A549 (cell line): ENCODE measurements at regions not wholly inside any gene's neighbourhood (a gene's known extent, or its start where the extent isn't known, plus 50 kb on each side); places are given as distances from the start of the nearest gene placed in this dataset.

Experiments used
- ATAC-seq, 2 experiments: fragments of 200-7000 bp in 1 of 2; fragments of >200 bp in 1 of 2; cut with Nextera tagmentation in 1 of 2; cut with Tn5 transposase in 1 of 2; 3 replicates each; pipeline versions ENCODE4 v1.8.0 to v1.9.1; 2018 to 2020; ENCODE audit warnings: mild to moderate bottlenecking in 1 of 2, moderate library complexity in 1 of 2
- CTCF ChIA-PET: fragments of 300-600 bp; sonication (Branson Sonifier 250); formaldehyde crosslinking; extraction: SDS; loops from one replicate; lab custom pipeline; 2021; ENCODE audit warnings: antibody characterized with exemption, inconsistent platforms; lab: Yijun Ruan, JAX
- POLR2A ChIA-PET: fragments of 350-600 bp; formaldehyde crosslinking; extraction: SDS; loops from one replicate; lab custom pipeline; 2021; ENCODE audit warnings: antibody characterized with exemption, inconsistent platforms; lab: Yijun Ruan, JAX
- DNase-seq, 2 experiments: peaks; one replicate each; pipeline versions ENCODE4 v3.0.0 to v3.0.0-alpha.2; 2011 to 2016; ENCODE audit warnings: low read depth in 1 of 2, low spot score in 1 of 2
- FAIRE-seq: peaks from 2 replicates; lab custom pipeline; 2011; peaks lifted over from hg19 to GRCh38; lab: Jason Lieb, UNC
- H3K27ac ChIP-seq, 2 experiments: fragments of >200 bp; sonication (Bioruptor Twin); formaldehyde crosslinking; 3 replicates each; pipeline ENCODE4 v1.5.1; 2016 to 2017
- H3K4me1 ChIP-seq: fragments of >200 bp; sonication (Bioruptor Twin); formaldehyde crosslinking; 3 replicates; pipeline ENCODE4 v1.6.1; 2016
- H3K4me2 ChIP-seq: fragments of >200 bp; sonication (Bioruptor Twin); formaldehyde crosslinking; 3 replicates; pipeline ENCODE4 v1.6.1; 2016
- H3K4me3 ChIP-seq: fragments of >200 bp; sonication (Bioruptor Twin); formaldehyde crosslinking; 3 replicates; pipeline ENCODE4 v1.5.1; 2016
- H3K9me3 ChIP-seq: fragments of >200 bp; sonication (Bioruptor Twin); formaldehyde crosslinking; 3 replicates; pipeline ENCODE4 v1.6.1; 2016
- CBX2 ChIP-seq: fragments of 200-600 bp; sonication (generic); IDR thresholded peaks from 2 replicates; pipeline ENCODE4 v1.6.1; 2016; ENCODE audit warnings: low read depth, mild to moderate bottlenecking, borderline replicate concordance
- CBX8 ChIP-seq: fragments of 200-600 bp; sonication (generic); IDR thresholded peaks from 2 replicates; pipeline ENCODE4 v1.6.1; 2016
- CEBPB ChIP-seq, 2 experiments: fragments of >200 bp in 1 of 2; sonication (Bioruptor Twin) in 1 of 2; formaldehyde crosslinking in 1 of 2; IDR thresholded peaks; 2 replicates each; pipeline ENCODE4 v1.6.1; 2012 to 2016
- CHD2 ChIP-seq: fragments of 150-350 bp; IDR thresholded peaks from 2 replicates; pipeline ENCODE4 v1.6.1; 2014; ENCODE audit warnings: low read length; ENCODE audit not compliant: partially characterized antibody
- CHD4 ChIP-seq: fragments of 200-600 bp; sonication (generic); IDR thresholded peaks from 2 replicates; pipeline ENCODE4 v1.6.1; 2016; ENCODE audit warnings: antibody characterized with exemption, mild to moderate bottlenecking, borderline replicate concordance
- E2F6 ChIP-seq: IDR thresholded peaks from 2 replicates; pipeline ENCODE4 v1.6.1; 2012; ENCODE audit warnings: low read depth, borderline replicate concordance
- EHMT2 ChIP-seq: fragments of 200-600 bp; sonication (generic); IDR thresholded peaks from 2 replicates; pipeline ENCODE4 v1.6.1; 2016; ENCODE audit warnings: antibody characterized with exemption, low read depth, mild to moderate bottlenecking, moderate library complexity
- ELK1 ChIP-seq: fragments of 150-350 bp; IDR thresholded peaks from 2 replicates; pipeline ENCODE4 v1.6.1; 2014; ENCODE audit warnings: low read depth, mild to moderate bottlenecking, low read length
- EP300 ChIP-seq, 2 experiments: fragments of >200 bp; sonication (Bioruptor Twin); formaldehyde crosslinking; IDR thresholded peaks; 2 replicates in 1 of 2; 3 replicates in 1 of 2; pipeline ENCODE4 v1.6.1; 2016 to 2017
- ESRRA ChIP-seq: fragments of 150-350 bp; IDR thresholded peaks from 2 replicates; pipeline ENCODE4 v1.6.1; 2014; ENCODE audit warnings: mild to moderate bottlenecking, low read length, borderline replicate concordance
- FOSB ChIP-seq: fragments of 250-450 bp; sonication (Bioruptor Pico); IDR thresholded peaks from 2 replicates; pipeline ENCODE4 v1.5.0; 2020; ENCODE audit warnings: mild to moderate bottlenecking, moderate library complexity
- FOSL2 ChIP-seq, 2 experiments: fragments of 450-650 bp in 1 of 2; fragments of >200 bp in 1 of 2; sonication (Bioruptor Twin) in 1 of 2; formaldehyde crosslinking; IDR thresholded peaks; 2 replicates each; pipeline versions ENCODE4 v1.5.0 to v1.6.1; 2016 to 2020; ENCODE audit warnings: mild to moderate bottlenecking in 1 of 2, moderate library complexity in 1 of 2
- GATA3 ChIP-seq: IDR thresholded peaks from 2 replicates; pipeline ENCODE4 v1.6.1; 2012; ENCODE audit warnings: borderline replicate concordance
- HDAC2 ChIP-seq: fragments of 200-600 bp; sonication (generic); IDR thresholded peaks from 2 replicates; pipeline ENCODE4 v1.6.1; 2016
- HEYL ChIP-seq: fragments of 250-450 bp; sonication (Bioruptor Pico); IDR thresholded peaks from 2 replicates; pipeline ENCODE4 v1.8.0; 2021; ENCODE audit warnings: mild to moderate bottlenecking, moderate library complexity
- HMGXB4 ChIP-seq: fragments of 250-450 bp; sonication (Bioruptor Pico); IDR thresholded peaks from 2 replicates; pipeline ENCODE4 v1.5.0; 2021; ENCODE audit warnings: mild to moderate bottlenecking, moderate library complexity, borderline replicate concordance
- HOXA7 ChIP-seq: fragments of 250-450 bp; sonication (Bioruptor Pico); IDR thresholded peaks from 2 replicates; pipeline ENCODE4 v1.5.0; 2020; ENCODE audit warnings: mild to moderate bottlenecking, moderate library complexity
- HOXB13 ChIP-seq: fragments of 250-450 bp; sonication (Bioruptor Pico); IDR thresholded peaks from 2 replicates; pipeline ENCODE4 v1.5.0; 2020; ENCODE audit warnings: low read depth, mild to moderate bottlenecking, moderate library complexity
- HOXB5 ChIP-seq: fragments of 250-450 bp; sonication (Bioruptor Pico); IDR thresholded peaks from 2 replicates; pipeline ENCODE4 v1.5.0; 2020; ENCODE audit warnings: mild to moderate bottlenecking, moderate library complexity
- JUNB ChIP-seq: fragments of >200 bp; sonication (Bioruptor Twin); formaldehyde crosslinking; IDR thresholded peaks from 2 replicates; pipeline ENCODE4 v1.6.1; 2016
- KDM1A ChIP-seq: fragments of 200-600 bp; sonication (generic); IDR thresholded peaks from 2 replicates; pipeline ENCODE4 v1.6.1; 2016; ENCODE audit warnings: low read depth, mild to moderate bottlenecking
- MAFK ChIP-seq: fragments of 450-650 bp; IDR thresholded peaks from 2 replicates; pipeline ENCODE4 v1.6.1; 2014; ENCODE audit not compliant: partially characterized antibody
- MAX ChIP-seq: IDR thresholded peaks from 2 replicates; pipeline ENCODE4 v1.6.1; 2012
- MAZ ChIP-seq: fragments of 150-350 bp; IDR thresholded peaks from 2 replicates; pipeline ENCODE4 v1.6.1; 2014; ENCODE audit warnings: antibody characterized with exemption, low read depth, low read length, borderline replicate concordance
- MYC ChIP-seq: IDR thresholded peaks from 2 replicates; pipeline ENCODE4 v1.6.1; 2012; ENCODE audit warnings: mild to moderate bottlenecking, inconsistent platforms, low read length, improper control_type of control experiment, borderline replicate concordance
- NFE2L2 ChIP-seq: fragments of 150-350 bp; conservative IDR thresholded peaks from 2 replicates; pipeline ENCODE4 v1.6.1; 2014; ENCODE audit warnings: low read length
- TFCP2L1 ChIP-seq: fragments of 250-450 bp; sonication (Bioruptor Pico); IDR thresholded peaks from 2 replicates; pipeline ENCODE4 v1.5.0; 2021; ENCODE audit warnings: mild to moderate bottlenecking
- USF2 ChIP-seq: fragments of 450-650 bp; IDR thresholded peaks from 2 replicates; pipeline ENCODE4 v1.6.1; 2014; ENCODE audit warnings: antibody characterized with exemption
- ZFP36 ChIP-seq: fragments of 450-650 bp; IDR thresholded peaks from 2 replicates; pipeline ENCODE4 v1.6.1; 2014; ENCODE audit warnings: borderline replicate concordance; ENCODE audit not compliant: partially characterized antibody
- ZSCAN20 ChIP-seq: fragments of 250-450 bp; sonication (Bioruptor Pico); IDR thresholded peaks from 2 replicates; pipeline ENCODE4 v1.8.0; 2022; ENCODE audit warnings: mild to moderate bottlenecking, moderate library complexity
- WGBS: methylation state at CpG from one replicate; pipeline ENCODE4 v1.1.6; 2017; ENCODE audit errors: missing lambda C conversion rate; 5-methylcytosine and 5-hydroxymethylcytosine counted together

- TF ChIP-seq HOXB13 (CRISPR knock-in tag): no peak
- no peak for TF ChIP-seq HMGXB4
- TF ChIP-seq FOSL2 (IDR thresholded peaks at IDR 0.05): no peak
- no peak for TF ChIP-seq FOSL2 (CRISPR knock-in tag; IDR thresholded peaks at IDR 0.05)
- TF ChIP-seq JUNB: no peak
- TF ChIP-seq, all 56 proteins: peak for 0
Observed at GRCh38 chr13:55613429-55614187, 1527.1 kb upstream of the PRR20A start (continued).

GRCh38 chr13:55615081-55615480 lies 1525.6 kb upstream of the PRR20A start:
- FAIRE-seq (no peak), ATAC-seq (no peak), DNase-seq (no peak)
- WGBS: 0% methylated on average over 1 of the region's 1 CpG
- H3K4me3 ChIP-seq: no peak overlapping the region
- no peak overlapping the region for H3K4me2 ChIP-seq
- no peaks in the 10 kb centered on the region for H3K9me3 ChIP-seq
- ChIA-PET CTCF (no interaction called here), POLR2A (no interaction called here)
- H3K27ac ChIP-seq: no peak overlapping the region
- TF ChIP-seq CEBPB (IDR thresholded peaks at IDR 0.05): no peak
- no peak for TF ChIP-seq CBX8
- no peak for TF ChIP-seq TFCP2L1 (CRISPR knock-in tag)
- no peak for TF ChIP-seq HOXB13 (CRISPR knock-in tag)
- no peak for TF ChIP-seq CBX2
- TF ChIP-seq HDAC2: no peak
- no peak for TF ChIP-seq ELK1
- no peak for TF ChIP-seq HEYL (CRISPR knock-in tag)
- TF ChIP-seq CHD4: no peak
- TF ChIP-seq EHMT2: no peak
- no peak for TF ChIP-seq MAFK
- TF ChIP-seq NFE2L2: no peak
- TF ChIP-seq ZFP36: no peak
- TF ChIP-seq JUNB: no peak
- TF ChIP-seq HMGXB4: no peak
- TF ChIP-seq HOXB5 (CRISPR knock-in tag): no peak
- TF ChIP-seq FOSL2 (IDR thresholded peaks at IDR 0.05): no peak
- TF ChIP-seq FOSL2 (CRISPR knock-in tag; IDR thresholded peaks at IDR 0.05): no peak
- TF ChIP-seq FOSB (CRISPR knock-in tag): no peak
- no peak for TF ChIP-seq EP300 (IDR thresholded peaks at IDR 0.05)
- no peak for TF ChIP-seq KDM1A
- no peaks in the 10 kb centered on the region for H3K4me1 ChIP-seq

GRCh38 chr13:55617241-55617640 lies 1523.5 kb upstream of the PRR20A start:
- H3K4me3 ChIP-seq: no peak overlapping the region
- ChIA-PET CTCF (no interaction called here), POLR2A (no interaction called here)
- H3K27ac ChIP-seq: no peak overlapping the region
- 8% methylated on average over 3 of the region's 3 CpGs for WGBS
- no peaks in the 10 kb centered on the region for H3K4me1 ChIP-seq
- no peak for ATAC-seq
- no peak for DNase-seq
- FAIRE-seq: no peak
- H3K9me3 ChIP-seq: no peaks in the 10 kb centered on the region
- H3K4me2 ChIP-seq: no peak overlapping the region
- TF ChIP-seq JUNB: no peak
- TF ChIP-seq USF2: no peak
- no peak for TF ChIP-seq MAZ
- TF ChIP-seq E2F6: no peak
- TF ChIP-seq KDM1A: no peak
- no peak for TF ChIP-seq MAX
- no peak for TF ChIP-seq HOXA7 (CRISPR knock-in tag)
- no peak for TF ChIP-seq MYC
- TF ChIP-seq HOXB5 (CRISPR knock-in tag): no peak
- TF ChIP-seq CBX8: no peak
- TF ChIP-seq HDAC2: no peak
- no peak for TF ChIP-seq ESRRA
- TF ChIP-seq GATA3: no peak
- TF ChIP-seq ZSCAN20 (CRISPR knock-in tag): no peak
- TF ChIP-seq EHMT2: no peak
- no peak for TF ChIP-seq CHD2
- no peak for TF ChIP-seq CBX2
